Epithelial cell of proximal tubule (primary cell): ENCODE measurements at regions not wholly inside any gene's neighbourhood (a gene's known extent, or its start where the extent isn't known, plus 50 kb on each side); places are given as distances from the start of the nearest gene placed in this dataset.

ENCODE experiments used
- DNase-seq: peaks from one replicate; pipeline ENCODE4 v3.0.0-alpha.2; 2011; ENCODE audit warnings: low read depth
- H3K4me3 ChIP-seq: 2 replicates; pipeline ENCODE4 v1.5.1; 2011; ENCODE audit warnings: low read depth, mild to moderate bottlenecking, low read length
- TF ChIP-seq, protein P1 (sequence below): conservative IDR thresholded peaks from 2 replicates; pipeline ENCODE4 v1.5.1; 2012; ENCODE audit warnings: low read depth, mild to moderate bottlenecking, low read length

GRCh38 chr13:76519685-76520084 lies 366.5 kb downstream of the KCTD12 start:
- DNase-seq = no peak
- TF ChIP-seq, protein P1, sequence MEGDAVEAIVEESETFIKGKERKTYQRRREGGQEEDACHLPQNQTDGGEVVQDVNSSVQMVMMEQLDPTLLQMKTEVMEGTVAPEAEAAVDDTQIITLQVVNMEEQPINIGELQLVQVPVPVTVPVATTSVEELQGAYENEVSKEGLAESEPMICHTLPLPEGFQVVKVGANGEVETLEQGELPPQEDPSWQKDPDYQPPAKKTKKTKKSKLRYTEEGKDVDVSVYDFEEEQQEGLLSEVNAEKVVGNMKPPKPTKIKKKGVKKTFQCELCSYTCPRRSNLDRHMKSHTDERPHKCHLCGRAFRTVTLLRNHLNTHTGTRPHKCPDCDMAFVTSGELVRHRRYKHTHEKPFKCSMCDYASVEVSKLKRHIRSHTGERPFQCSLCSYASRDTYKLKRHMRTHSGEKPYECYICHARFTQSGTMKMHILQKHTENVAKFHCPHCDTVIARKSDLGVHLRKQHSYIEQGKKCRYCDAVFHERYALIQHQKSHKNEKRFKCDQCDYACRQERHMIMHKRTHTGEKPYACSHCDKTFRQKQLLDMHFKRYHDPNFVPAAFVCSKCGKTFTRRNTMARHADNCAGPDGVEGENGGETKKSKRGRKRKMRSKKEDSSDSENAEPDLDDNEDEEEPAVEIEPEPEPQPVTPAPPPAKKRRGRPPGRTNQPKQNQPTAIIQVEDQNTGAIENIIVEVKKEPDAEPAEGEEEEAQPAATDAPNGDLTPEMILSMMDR = no peak
- no peak overlapping the region for H3K4me3 ChIP-seq

DNA sequence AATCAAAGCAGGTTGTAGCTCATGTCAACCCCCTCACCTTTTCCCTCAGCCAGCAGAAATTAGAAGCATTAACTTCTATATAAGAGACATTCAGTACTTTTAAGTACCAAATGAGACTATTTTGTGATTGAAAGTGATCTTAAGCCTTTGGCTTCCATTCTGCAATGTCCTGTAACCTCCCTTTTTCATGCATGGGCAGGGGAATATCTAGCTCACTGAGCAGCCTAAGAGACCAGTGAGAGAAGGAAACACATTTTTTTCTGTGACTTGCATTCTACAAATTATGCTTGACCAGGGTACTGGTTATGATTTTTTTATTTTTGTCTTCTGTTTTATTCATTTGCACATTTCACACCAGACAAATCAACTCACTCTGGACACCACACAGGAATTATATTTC lies 369.6 kb downstream of the KCTD12 start:
- no peak for DNase-seq
- no peak overlapping the region for H3K4me3 ChIP-seq
- TF ChIP-seq, protein P1 = no peak

GRCh38 chr13:76516013-76516412 lies 370.2 kb downstream of the KCTD12 start:
- H3K4me3 ChIP-seq = no peak overlapping the region
- DNase-seq = no peak
- TF ChIP-seq, protein P1 = no peak

DNA sequence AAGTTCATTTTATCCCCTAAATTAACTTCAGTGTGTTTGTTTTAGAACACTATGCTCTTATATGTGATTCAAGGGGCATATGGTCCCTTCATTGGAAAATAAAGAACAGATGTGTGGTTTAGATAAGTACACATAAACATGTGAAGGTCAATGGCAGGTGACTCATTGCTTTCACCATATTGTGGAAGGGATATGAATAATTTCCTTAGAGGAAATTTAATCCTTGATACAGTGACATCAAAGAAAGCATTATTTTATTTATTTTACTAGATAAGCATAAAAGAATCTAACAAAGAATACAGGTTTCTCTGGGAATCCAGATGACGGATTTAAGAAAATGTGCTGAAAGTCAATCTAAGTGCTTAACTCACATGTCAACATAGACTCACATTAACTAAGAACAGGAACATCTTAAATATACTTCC lies 373.5 kb downstream of the KCTD12 start:
- H3K4me3 ChIP-seq = no peak overlapping the region
- TF ChIP-seq, protein P1 = no peak
- no peak for DNase-seq

- DNase-seq = no peak
- TF ChIP-seq, protein P1 = no peak
- no peak overlapping the region for H3K4me3 ChIP-seq
These were observed 380.8 kb downstream of the KCTD12 start for GRCh38 chr13:76505437-76505836.

DNA sequence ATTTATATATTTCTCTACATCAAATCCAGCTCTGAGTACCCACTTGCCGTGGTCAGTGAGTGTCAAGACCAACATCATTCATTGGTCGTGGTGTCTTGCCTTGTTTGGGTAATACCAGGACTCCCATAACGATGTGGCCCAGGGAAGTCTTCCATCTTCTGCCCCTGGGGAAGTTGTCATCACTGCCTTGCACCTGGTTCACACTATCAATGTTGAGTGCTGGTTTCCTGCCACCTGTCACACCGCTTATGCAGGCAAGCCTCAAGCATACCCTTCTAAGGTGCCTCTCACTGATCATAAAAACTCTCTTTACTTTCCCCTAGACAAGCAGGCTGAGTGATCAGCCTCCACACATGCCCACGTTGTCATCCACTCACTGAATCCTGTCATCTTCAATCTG lies 382.4 kb downstream of the KCTD12 start:
- TF ChIP-seq, protein P1 = no peak
- no peak overlapping the region for H3K4me3 ChIP-seq
- no peak for DNase-seq

DNA sequence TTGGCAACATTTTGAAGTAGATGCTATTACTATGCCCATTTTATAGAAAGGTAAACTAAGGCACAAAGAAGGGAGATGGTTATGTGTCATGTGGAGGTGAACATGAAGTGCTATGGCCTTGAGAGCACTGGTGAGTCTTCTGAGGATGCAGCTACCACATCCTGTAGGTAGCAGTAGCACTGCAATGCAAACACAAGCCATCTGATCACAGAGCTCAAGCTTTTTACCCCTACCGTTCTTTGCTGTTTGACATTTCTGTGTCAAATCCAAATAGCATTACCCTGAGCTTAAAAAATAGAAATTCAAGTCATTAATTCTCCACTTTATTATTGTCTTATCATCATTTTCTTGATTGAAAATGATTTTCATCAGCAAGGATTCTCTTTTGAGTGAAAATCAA lies 382.9 kb downstream of the KCTD12 start:
- DNase-seq = no peak
- TF ChIP-seq, protein P1 = no peak
- no peak overlapping the region for H3K4me3 ChIP-seq
